HFFc6 (cell line): ENCODE measurements at regions not wholly inside any gene's neighbourhood (a gene's known extent, or its start where the extent isn't known, plus 50 kb on each side); places are given as distances from the start of the nearest gene placed in this dataset.

Source experiments
- DNase-seq: peaks from one replicate; pipeline ENCODE4 v3.0.0-alpha.2; 2018
- H3K27ac Mint-ChIP-seq: 2 replicates; pipeline ENCODE4 v1.8.0; 2020; ENCODE audit warnings: mild to moderate bottlenecking, mixed read lengths
- H3K27me3 Mint-ChIP-seq: 2 replicates; pipeline ENCODE4 v1.8.0; 2021; ENCODE audit warnings: mild to moderate bottlenecking, moderate library complexity, mixed read lengths; ENCODE audit not compliant: insufficient read depth
- H3K36me3 Mint-ChIP-seq: 2 replicates; pipeline ENCODE4 v1.8.0; 2021; ENCODE audit warnings: low read depth, mixed read lengths
- H3K4me1 Mint-ChIP-seq: 2 replicates; pipeline ENCODE4 v1.8.0; 2020; ENCODE audit warnings: low read depth, mixed read lengths
- H3K4me3 Mint-ChIP-seq: 2 replicates; pipeline ENCODE4 v1.8.0; 2020; ENCODE audit warnings: mild to moderate bottlenecking, moderate library complexity, mixed read lengths
- H3K9me3 Mint-ChIP-seq: 2 replicates; pipeline ENCODE4 v1.8.0; 2020; ENCODE audit warnings: mild to moderate bottlenecking, mixed read lengths
- CTCF ChIP-seq: fragments of 200-600 bp; sonication (generic); IDR thresholded peaks from 2 replicates; pipeline ENCODE4 v1.5.0; 2021; ENCODE audit warnings: antibody characterized with exemption, mild to moderate bottlenecking

- 0 out of 2 replicates have a peak, but pooled peaks cover 6% of the 10 kb centered on the region for H3K36me3 Mint-ChIP-seq
- no peak overlapping the region for H3K4me3 Mint-ChIP-seq
- H3K4me1 Mint-ChIP-seq: no peaks in the 10 kb centered on the region
- DNase-seq: no peak
- H3K27ac Mint-ChIP-seq: no peak overlapping the region
- TF ChIP-seq CTCF: no peak
- peaks cover 71% of the 10 kb centered on the region for H3K9me3 Mint-ChIP-seq
- peaks cover 2% of the 10 kb centered on the region; the same call in 1 of the 2 replicates for H3K27me3 Mint-ChIP-seq
Measured at GRCh38 chr1:60672449-60672848, 409.9 kb upstream of the NFIA start.

- H3K36me3 Mint-ChIP-seq: 0 out of 2 replicates have a peak, but pooled peaks cover 6% of the 10 kb centered on the region
- no peak for DNase-seq
- peaks cover 72% of the 10 kb centered on the region for H3K9me3 Mint-ChIP-seq
Measured at GRCh38 chr1:60670302-60670701, 412.1 kb upstream of the NFIA start.

GRCh38 chr1:60668585-60668984, 413.8 kb upstream of the NFIA start:
- H3K4me1 Mint-ChIP-seq: no peaks in the 10 kb centered on the region
- no peak for DNase-seq
- TF ChIP-seq CTCF: no peak
- no peak overlapping the region for H3K4me3 Mint-ChIP-seq
- no peak overlapping the region for H3K27ac Mint-ChIP-seq
- peaks cover 62% of the 10 kb centered on the region for H3K9me3 Mint-ChIP-seq
- 0 out of 2 replicates have a peak, but pooled peaks cover 6% of the 10 kb centered on the region for H3K36me3 Mint-ChIP-seq
- peaks cover 2% of the 10 kb centered on the region; the same call in 1 of the 2 replicates for H3K27me3 Mint-ChIP-seq

More at GRCh38 chr1:60670302-60670701, 412.1 kb upstream of the NFIA start:
- no peak for TF ChIP-seq CTCF
- Mint-ChIP-seq H3K27ac (no peak overlapping the region), H3K27me3 (peaks cover 2% of the 10 kb centered on the region; the same call in 1 of the 2 replicates), H3K4me3 (no peak overlapping the region), H3K4me1 (no peaks in the 10 kb centered on the region)

GRCh38 chr1:60665311-60665710, 417.1 kb upstream of the NFIA start:
- Mint-ChIP-seq H3K36me3 (peaks cover 6% of the 10 kb centered on the region; the same call in 1 of the 2 replicates), H3K27me3 (0 out of 2 replicates have a peak, but pooled peaks cover under 1% of the 10 kb centered on the region), H3K27ac (no peak overlapping the region), H3K4me1 (no peaks in the 10 kb centered on the region), H3K4me3 (no peak overlapping the region), H3K9me3 (peaks cover 62% of the 10 kb centered on the region)
- TF ChIP-seq CTCF: no peak
- no peak for DNase-seq

GRCh38 chr1:60664086-60664625, 418.2 kb upstream of the NFIA start:
- Mint-ChIP-seq H3K27ac (no peak overlapping the region), H3K27me3 (no peaks in the 10 kb centered on the region), H3K4me1 (no peaks in the 10 kb centered on the region), H3K4me3 (no peak overlapping the region), H3K9me3 (peaks cover 60% of the 10 kb centered on the region), H3K36me3 (no peaks in the 10 kb centered on the region; the same call in 1 of the 2 replicates)
- DNase-seq: no peak
- TF ChIP-seq CTCF: no peak
